Astrocyte of the spinal cord (primary cell): ENCODE measurements at regions not wholly inside any gene's neighbourhood (a gene's known extent, or its start where the extent isn't known, plus 50 kb on each side); places are given as distances from the start of the nearest gene placed in this dataset.

Source experiments
- DNase-seq: peaks from one replicate; pipeline ENCODE4 v3.0.0; 2011; ENCODE audit warnings: low read depth, low spot score
- H3K4me3 ChIP-seq: 2 replicates; pipeline ENCODE4 v1.5.1; 2011; ENCODE audit warnings: low read depth, mild to moderate bottlenecking, low read length, moderate library complexity
- CTCF ChIP-seq: IDR thresholded peaks from 2 replicates; pipeline ENCODE4 v1.5.1; 2012; ENCODE audit warnings: low read depth, mild to moderate bottlenecking, low read length, inconsistent platforms
- in situ Hi-C: cut with HindIII; loops from 2 replicates; pipeline ENCODE4 v1.10.0; 2017; ENCODE audit warnings: low sequenced_read_pairs

DNA sequence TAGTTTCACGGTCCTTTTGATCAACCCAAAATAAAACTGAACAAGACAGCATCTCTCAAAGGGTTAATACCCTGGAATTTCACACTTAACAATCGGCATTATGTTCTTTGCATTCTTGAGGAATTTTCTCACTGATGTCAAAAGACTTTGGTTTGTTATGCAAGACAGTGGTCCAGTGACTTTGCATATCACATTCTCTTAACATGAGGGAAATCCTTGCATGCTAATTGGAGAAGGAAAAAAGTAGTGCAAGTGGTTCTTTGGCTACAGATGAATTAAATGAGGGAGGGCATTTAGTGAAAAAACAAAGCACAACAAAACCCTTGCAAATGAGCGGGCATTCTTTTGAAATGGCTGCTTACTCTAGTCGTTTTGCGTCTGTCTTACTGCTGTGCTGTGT is 105.1 kb upstream of the LIMCH1 start:
- no peak overlapping the region for H3K4me3 ChIP-seq
- in situ Hi-C loops = no loop called here
- TF ChIP-seq CTCF = no peak
- DNase-seq = peak; percentile 63

DNA sequence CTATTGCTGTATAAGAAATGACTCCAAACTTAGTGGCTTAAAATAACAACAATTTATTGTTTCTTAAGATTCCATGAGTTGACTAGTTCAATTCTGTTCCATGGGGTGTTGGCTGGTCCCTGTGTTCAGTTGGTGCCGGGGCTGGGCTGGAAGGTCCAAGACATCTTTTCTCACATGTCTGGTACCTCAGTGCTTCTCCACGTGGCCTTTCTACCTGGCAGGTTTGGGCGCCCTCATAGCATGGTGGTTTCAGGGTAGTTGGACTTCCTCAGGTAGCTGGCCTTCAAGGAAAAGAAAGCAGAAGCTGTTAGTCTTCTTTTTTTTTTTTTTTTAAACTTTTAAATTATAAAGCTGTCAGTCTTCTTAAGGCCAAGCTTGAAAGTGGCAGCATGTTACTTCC is 104.6 kb upstream of the LIMCH1 start:
- no peak overlapping the region for H3K4me3 ChIP-seq
- no peak for DNase-seq
- TF ChIP-seq CTCF = no peak
- in situ Hi-C loops = no loop called here

DNA sequence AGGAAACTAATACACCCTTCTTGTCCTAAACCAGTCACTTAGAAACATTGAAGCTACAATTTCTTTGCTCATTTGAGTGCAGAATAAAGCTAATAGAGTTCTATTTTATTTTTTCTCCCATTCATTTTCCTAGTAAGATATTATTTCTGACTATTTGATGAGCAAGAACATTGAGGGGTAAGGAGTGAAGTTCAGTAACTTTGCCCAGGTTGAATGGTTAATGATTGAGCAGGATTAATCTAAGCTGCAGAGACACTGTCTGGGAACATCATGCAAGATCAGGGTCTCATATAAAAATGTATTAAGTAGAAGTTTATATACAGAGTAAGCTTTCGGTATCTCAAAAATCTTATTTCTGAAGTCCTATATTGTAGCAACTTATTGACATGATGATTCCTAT is 102.4 kb upstream of the LIMCH1 start:
- in situ Hi-C loops = no loop called here
- no peak overlapping the region for H3K4me3 ChIP-seq
- no peak for DNase-seq
- no peak for TF ChIP-seq CTCF

GRCh38 chr4:41436419-41436818 is 101.5 kb upstream of the LIMCH1 start:
- in situ Hi-C loops = no loop called here
- H3K4me3 ChIP-seq = no peak overlapping the region
- no peak for DNase-seq
- no peak for TF ChIP-seq CTCF

DNA sequence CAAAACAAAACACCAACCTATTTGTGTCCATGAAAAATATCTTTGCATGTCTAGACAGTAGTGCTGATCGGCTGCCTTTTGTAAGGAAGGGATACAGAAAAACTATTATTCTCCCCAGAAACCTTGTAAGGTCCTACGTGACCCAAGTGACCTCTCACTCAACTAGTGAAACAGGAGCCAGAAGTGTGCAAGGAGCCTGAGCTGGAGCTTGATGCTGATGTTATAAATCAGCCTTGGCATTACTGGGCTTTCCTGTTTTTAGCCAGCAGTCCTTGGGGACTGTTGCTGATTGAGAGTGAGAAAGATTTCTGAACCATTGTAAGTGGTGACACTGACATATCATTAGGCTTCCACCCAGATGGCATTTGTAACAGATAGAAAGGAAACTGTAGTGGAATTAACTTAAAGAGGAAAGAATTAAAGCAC is 100.8 kb upstream of the LIMCH1 start:
- no peak for TF ChIP-seq CTCF
- DNase-seq = no peak
- in situ Hi-C loops = no loop called here
- no peak overlapping the region for H3K4me3 ChIP-seq

- TF ChIP-seq CTCF = no peak
- DNase-seq = no peak
- H3K4me3 ChIP-seq = no peak overlapping the region
- in situ Hi-C loops = no loop called here
Measured at GRCh38 chr4:41438931-41439297, 99.0 kb upstream of the LIMCH1 start.

DNA sequence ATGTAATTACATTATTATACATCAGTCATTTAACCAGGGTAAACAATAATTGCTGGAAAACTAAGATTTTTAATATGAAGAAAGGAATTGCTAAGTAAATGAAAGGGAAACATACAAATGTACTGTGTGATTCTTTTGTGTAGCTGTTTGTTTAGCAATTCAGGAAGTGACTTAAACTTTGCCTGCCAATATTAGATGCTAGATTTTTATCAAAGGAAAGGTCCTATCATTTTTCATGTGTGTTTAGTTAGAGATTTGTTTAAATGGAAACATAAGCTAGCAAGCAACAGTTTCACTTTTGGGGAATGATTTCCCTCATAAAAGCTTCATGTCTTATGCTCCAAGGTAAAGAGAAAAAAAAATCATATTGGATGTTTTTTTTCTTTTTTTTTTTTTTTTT is 95.1 kb upstream of the LIMCH1 start:
- in situ Hi-C loops = no loop called here
- no peak for DNase-seq
- no peak overlapping the region for H3K4me3 ChIP-seq
- no peak for TF ChIP-seq CTCF
